Keratinocyte (primary cell): ENCODE measurements at regions not wholly inside any gene's neighbourhood (a gene's known extent, or its start where the extent isn't known, plus 50 kb on each side); places are given as distances from the start of the nearest gene placed in this dataset.

ENCODE experiments used
- DNase-seq: peaks from one replicate; pipeline ENCODE4 v3.0.0-alpha.2; 2011; ENCODE audit warnings: low read depth, missing footprints, low spot score
- FAIRE-seq: peaks from 2 replicates; lab custom pipeline; 2011; peaks lifted over from hg19 to GRCh38; lab: Jason Lieb, UNC
- H2AFZ ChIP-seq: 2 replicates; pipeline ENCODE4 v1.6.0; 2012; ENCODE audit warnings: low read length, control low read depth, inconsistent platforms; ENCODE audit not compliant: control insufficient read depth
- H3K27ac ChIP-seq: 2 replicates; pipeline ENCODE4 v1.5.1; 2011; ENCODE audit warnings: low read length; ENCODE audit not compliant: control insufficient read depth, insufficient read depth
- H3K27me3 ChIP-seq: 3 replicates; pipeline ENCODE4 v1.6.0; 2011; ENCODE audit warnings: low read length; ENCODE audit not compliant: control insufficient read depth, insufficient read depth; ENCODE audit errors: extremely low read depth
- H3K36me3 ChIP-seq, 2 experiments: 2 replicates in 1 of 2; 3 replicates in 1 of 2; pipeline ENCODE4 v1.5.1; 2011; ENCODE audit warnings: low read length in 2 of 2, mild to moderate bottlenecking in 1 of 2; ENCODE audit not compliant: control insufficient read depth in 2 of 2, insufficient read depth in 2 of 2; ENCODE audit errors: extremely low read depth in 1 of 2
- H3K4me1 ChIP-seq: 3 replicates; pipeline ENCODE4 v1.5.1; 2011; ENCODE audit warnings: low read length; ENCODE audit not compliant: control insufficient read depth, insufficient read depth; ENCODE audit errors: extremely low read depth
- H3K4me2 ChIP-seq: 3 replicates; pipeline ENCODE4 v1.6.0; 2011; ENCODE audit warnings: low read depth, low read length; ENCODE audit not compliant: control insufficient read depth, insufficient read depth; ENCODE audit errors: extremely low read depth
- H3K4me3 ChIP-seq, 3 experiments: fragments of 200-600 bp in 1 of 3; sonication (generic) in 1 of 3; 2 replicates in 2 of 3; 3 replicates in 1 of 3; pipeline ENCODE4 v1.5.1; 2011 to 2016; ENCODE audit warnings: low read length in 3 of 3, mild to moderate bottlenecking in 3 of 3, control low read depth in 2 of 3, inconsistent platforms in 1 of 3, low read depth in 1 of 3, mixed read lengths in 1 of 3, mixed run types in 1 of 3, moderate library complexity in 1 of 3; ENCODE audit not compliant: control insufficient read depth in 2 of 3, insufficient read depth in 2 of 3; ENCODE audit errors: extremely low read depth in 1 of 3
- H3K79me2 ChIP-seq: 2 replicates; pipeline ENCODE4 v1.6.0; 2012; ENCODE audit warnings: low read length; ENCODE audit not compliant: control insufficient read depth, insufficient read depth
- H3K9ac ChIP-seq: 3 replicates; pipeline ENCODE4 v1.6.0; 2011; ENCODE audit warnings: low read length; ENCODE audit not compliant: control insufficient read depth, insufficient read depth; ENCODE audit errors: extremely low read depth
- H3K9me1 ChIP-seq: 3 replicates; pipeline ENCODE4 v1.6.0; 2011; ENCODE audit warnings: low read length; ENCODE audit not compliant: control insufficient read depth, insufficient read depth; ENCODE audit errors: extremely low read depth
- H3K9me3 ChIP-seq: 2 replicates; pipeline ENCODE4 v1.5.1; 2012; ENCODE audit warnings: low read depth, low read length; ENCODE audit not compliant: control insufficient read depth
- H4K20me1 ChIP-seq: 3 replicates; pipeline ENCODE4 v1.6.0; 2011; ENCODE audit warnings: low read length; ENCODE audit not compliant: control insufficient read depth, insufficient read depth; ENCODE audit errors: extremely low read depth
- EZH2 ChIP-seq: IDR thresholded peaks from one replicate; pipeline ENCODE4 v1.6.1; 2012; ENCODE audit warnings: inconsistent platforms, mild to moderate bottlenecking, low read length, moderate library complexity
- dilution Hi-C: fragments of 300-500 bp; cut with MboI; formaldehyde crosslinking; loops from one replicate; pipeline ENCODE4 v1.7.0; 2020; ENCODE audit warnings: low sequenced_read_pairs; ENCODE audit not compliant: extremely low pct_ligation_motif_present
- TF ChIP-seq, protein P1 (sequence below), 3 experiments: IDR thresholded peaks in 1 of 3; conservative IDR thresholded peaks in 1 of 3; optimal IDR thresholded peaks in 1 of 3; 2 replicates in 2 of 3; 3 replicates in 1 of 3; pipeline versions ENCODE3 to v1.5.1; 2011; ENCODE audit warnings: low read length in 3 of 3, mild to moderate bottlenecking in 3 of 3, moderate library complexity in 2 of 3, control low read depth in 1 of 3, inconsistent platforms in 1 of 3; ENCODE audit not compliant: insufficient read depth in 2 of 3; ENCODE audit errors: extremely low read depth in 1 of 3

DNA sequence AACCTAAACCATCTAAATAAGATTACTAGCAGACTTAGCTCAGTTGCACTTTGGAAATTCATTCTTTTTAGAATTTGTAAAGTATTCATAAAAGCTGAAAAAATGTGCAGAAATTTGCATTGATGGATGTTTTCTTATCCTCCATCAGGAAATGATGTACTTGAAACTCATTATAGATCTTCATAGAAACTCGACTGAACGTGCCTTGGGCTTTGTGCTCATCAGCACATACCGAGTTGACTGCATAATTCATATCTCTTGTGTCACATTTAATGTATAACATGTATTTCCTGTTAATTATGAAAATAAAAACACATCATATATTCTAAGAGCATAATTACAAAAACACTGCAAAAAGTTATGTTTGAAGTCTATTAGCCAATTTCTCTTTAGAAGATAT lies 290.9 kb upstream of the NR5A2 start:
- H3K79me2 ChIP-seq, result no peaks in the 10 kb centered on the region
- no peaks in the 10 kb centered on the region for H3K27me3 ChIP-seq
- H4K20me1 ChIP-seq, result no peaks in the 10 kb centered on the region
- no peaks in the 10 kb centered on the region for H3K9me3 ChIP-seq
- H3K4me1 ChIP-seq, result peaks cover 16% of the 10 kb centered on the region
- dilution Hi-C loops, result no loop called here
- no peak overlapping the region for H3K4me3 ChIP-seq
- no peak overlapping the region for H2AFZ ChIP-seq
- H3K9ac ChIP-seq, result no peak overlapping the region
- H3K36me3 ChIP-seq, result no peaks in the 10 kb centered on the region
- no peak for TF ChIP-seq EZH2
- TF ChIP-seq, protein P1, sequence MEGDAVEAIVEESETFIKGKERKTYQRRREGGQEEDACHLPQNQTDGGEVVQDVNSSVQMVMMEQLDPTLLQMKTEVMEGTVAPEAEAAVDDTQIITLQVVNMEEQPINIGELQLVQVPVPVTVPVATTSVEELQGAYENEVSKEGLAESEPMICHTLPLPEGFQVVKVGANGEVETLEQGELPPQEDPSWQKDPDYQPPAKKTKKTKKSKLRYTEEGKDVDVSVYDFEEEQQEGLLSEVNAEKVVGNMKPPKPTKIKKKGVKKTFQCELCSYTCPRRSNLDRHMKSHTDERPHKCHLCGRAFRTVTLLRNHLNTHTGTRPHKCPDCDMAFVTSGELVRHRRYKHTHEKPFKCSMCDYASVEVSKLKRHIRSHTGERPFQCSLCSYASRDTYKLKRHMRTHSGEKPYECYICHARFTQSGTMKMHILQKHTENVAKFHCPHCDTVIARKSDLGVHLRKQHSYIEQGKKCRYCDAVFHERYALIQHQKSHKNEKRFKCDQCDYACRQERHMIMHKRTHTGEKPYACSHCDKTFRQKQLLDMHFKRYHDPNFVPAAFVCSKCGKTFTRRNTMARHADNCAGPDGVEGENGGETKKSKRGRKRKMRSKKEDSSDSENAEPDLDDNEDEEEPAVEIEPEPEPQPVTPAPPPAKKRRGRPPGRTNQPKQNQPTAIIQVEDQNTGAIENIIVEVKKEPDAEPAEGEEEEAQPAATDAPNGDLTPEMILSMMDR (optimal IDR thresholded peaks at IDR 0.05 in 1 of 3, IDR thresholded peaks at IDR 0.05 in 1 of 3, conservative IDR thresholded peaks at IDR 0.05 in 1 of 3; ENCODE audit: extremely low read depth in 1 of 3, insufficient read depth in 2 of 3, low read length in 3 of 3), result no peak
- H3K9me1 ChIP-seq, result no peaks in the 10 kb centered on the region
- no peak overlapping the region for H3K4me2 ChIP-seq
- FAIRE-seq (no peak), DNase-seq (no peak)
- H3K27ac ChIP-seq, result no peak overlapping the region

DNA sequence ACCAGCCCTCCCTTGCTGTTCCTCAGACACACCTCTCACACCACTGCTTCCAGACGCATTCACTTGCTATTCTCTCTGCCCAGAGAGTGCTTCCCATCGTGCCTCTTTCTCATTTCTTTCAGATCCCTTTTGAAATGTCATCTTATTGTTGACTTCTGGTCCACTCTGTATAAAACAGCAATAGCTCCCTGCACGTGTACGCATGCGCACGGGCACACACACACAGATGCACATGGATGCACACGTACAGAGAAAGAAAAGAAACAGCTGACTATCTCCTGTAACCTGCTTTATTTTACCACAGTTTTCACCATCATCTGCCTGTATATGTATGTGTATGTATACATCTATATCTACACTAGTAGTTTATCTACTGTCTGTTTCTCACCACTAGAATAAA lies 285.9 kb upstream of the NR5A2 start:
- no peak for TF ChIP-seq EZH2
- TF ChIP-seq, protein P1 (optimal IDR thresholded peaks at IDR 0.05 in 1 of 3, IDR thresholded peaks at IDR 0.05 in 1 of 3, conservative IDR thresholded peaks at IDR 0.05 in 1 of 3; ENCODE audit: extremely low read depth in 1 of 3, insufficient read depth in 2 of 3, low read length in 3 of 3), result no peak
- Histone ChIP-seq H3K9ac (no peak overlapping the region), H3K36me3 (no peaks in the 10 kb centered on the region), H3K27me3 (no peaks in the 10 kb centered on the region), H2AFZ (no peak overlapping the region), H4K20me1 (no peaks in the 10 kb centered on the region), H3K4me3 (no peak overlapping the region), H3K9me3 (no peaks in the 10 kb centered on the region), H3K27ac (no peak overlapping the region), H3K4me2 (no peak overlapping the region), H3K4me1 (peaks cover 18% of the 10 kb centered on the region), H3K79me2 (no peaks in the 10 kb centered on the region), H3K9me1 (no peaks in the 10 kb centered on the region)
- dilution Hi-C loops, result no loop called here
- FAIRE-seq (no peak), DNase-seq (no peak)
